Fibroblast of pulmonary artery (primary cell): ENCODE measurements at regions not wholly inside any gene's neighbourhood (a gene's known extent, or its start where the extent isn't known, plus 50 kb on each side); places are given as distances from the start of the nearest gene placed in this dataset.

ENCODE experiments used
- DNase-seq: peaks from one replicate; pipeline ENCODE4 v3.0.0-alpha.2; 2010; ENCODE audit warnings: low read depth
- H3K4me3 ChIP-seq: replicated peaks from 2 replicates; pipeline ENCODE4 v1.5.1; 2011; ENCODE audit warnings: low read depth, mild to moderate bottlenecking, control low read depth, low read length, moderate library complexity
- TF ChIP-seq, protein P1 (sequence below): IDR thresholded peaks from 2 replicates; pipeline ENCODE4 v1.5.1; 2011; ENCODE audit warnings: mild to moderate bottlenecking, control low read depth, low read length, inconsistent platforms; ENCODE audit errors: missing control alignments

DNA sequence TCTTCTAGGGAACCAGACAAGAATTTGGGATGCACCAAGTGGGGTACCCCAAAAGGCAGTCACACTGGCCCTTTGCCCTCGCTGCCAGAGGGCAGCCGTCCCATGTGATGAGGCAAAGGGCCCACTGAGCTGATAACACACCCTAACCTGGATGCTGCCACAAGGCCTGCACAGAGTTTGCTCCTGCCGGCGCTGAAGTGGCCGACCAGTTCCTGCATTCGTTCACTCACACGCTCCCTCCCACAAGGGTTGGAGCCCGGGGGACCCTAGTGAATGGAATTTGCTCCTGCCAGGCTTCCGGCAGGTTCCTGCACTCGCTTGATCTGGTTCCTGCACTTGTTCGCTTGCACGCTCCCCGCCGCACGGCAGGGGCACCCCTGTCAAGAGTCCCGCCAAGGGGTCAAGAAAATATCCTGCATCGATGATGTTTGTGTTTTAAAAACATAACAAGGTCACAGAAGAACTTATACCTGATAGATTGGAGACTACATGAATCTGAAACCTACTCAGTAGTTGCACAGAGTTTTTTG lies 296.4 kb upstream of the VCX start:
- DNase-seq, result no peak
- TF ChIP-seq, protein P1, sequence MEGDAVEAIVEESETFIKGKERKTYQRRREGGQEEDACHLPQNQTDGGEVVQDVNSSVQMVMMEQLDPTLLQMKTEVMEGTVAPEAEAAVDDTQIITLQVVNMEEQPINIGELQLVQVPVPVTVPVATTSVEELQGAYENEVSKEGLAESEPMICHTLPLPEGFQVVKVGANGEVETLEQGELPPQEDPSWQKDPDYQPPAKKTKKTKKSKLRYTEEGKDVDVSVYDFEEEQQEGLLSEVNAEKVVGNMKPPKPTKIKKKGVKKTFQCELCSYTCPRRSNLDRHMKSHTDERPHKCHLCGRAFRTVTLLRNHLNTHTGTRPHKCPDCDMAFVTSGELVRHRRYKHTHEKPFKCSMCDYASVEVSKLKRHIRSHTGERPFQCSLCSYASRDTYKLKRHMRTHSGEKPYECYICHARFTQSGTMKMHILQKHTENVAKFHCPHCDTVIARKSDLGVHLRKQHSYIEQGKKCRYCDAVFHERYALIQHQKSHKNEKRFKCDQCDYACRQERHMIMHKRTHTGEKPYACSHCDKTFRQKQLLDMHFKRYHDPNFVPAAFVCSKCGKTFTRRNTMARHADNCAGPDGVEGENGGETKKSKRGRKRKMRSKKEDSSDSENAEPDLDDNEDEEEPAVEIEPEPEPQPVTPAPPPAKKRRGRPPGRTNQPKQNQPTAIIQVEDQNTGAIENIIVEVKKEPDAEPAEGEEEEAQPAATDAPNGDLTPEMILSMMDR, result no peak
- H3K4me3 ChIP-seq, result no peak overlapping the region

DNA sequence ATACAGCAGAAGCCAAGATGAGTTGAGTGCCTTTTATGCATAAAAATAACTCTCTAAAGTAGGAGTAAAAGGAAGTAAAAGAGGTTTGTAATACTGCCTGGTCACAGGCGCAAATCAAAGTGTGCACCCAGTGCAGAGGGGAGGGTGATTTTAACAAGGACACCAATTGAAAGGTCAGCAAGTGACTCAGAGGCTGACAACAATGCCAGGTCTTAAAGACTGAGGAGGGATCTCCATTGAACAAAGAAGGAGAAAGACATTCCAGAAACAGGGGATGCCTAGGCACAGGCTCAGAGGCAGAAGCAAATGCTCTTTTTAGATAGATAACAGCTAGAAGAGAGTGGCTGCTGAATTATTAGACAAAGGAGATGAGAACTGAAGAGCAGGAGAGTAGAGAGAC lies 297.4 kb upstream of the VCX start:
- no peak overlapping the region for H3K4me3 ChIP-seq
- TF ChIP-seq, protein P1, result no peak
- DNase-seq, result no peak

- no peak for DNase-seq
- H3K4me3 ChIP-seq, result no peak overlapping the region
- TF ChIP-seq, protein P1, result no peak
Observed at GRCh38 chrX:7542587-7543380, 300.2 kb upstream of the VCX start.

DNA sequence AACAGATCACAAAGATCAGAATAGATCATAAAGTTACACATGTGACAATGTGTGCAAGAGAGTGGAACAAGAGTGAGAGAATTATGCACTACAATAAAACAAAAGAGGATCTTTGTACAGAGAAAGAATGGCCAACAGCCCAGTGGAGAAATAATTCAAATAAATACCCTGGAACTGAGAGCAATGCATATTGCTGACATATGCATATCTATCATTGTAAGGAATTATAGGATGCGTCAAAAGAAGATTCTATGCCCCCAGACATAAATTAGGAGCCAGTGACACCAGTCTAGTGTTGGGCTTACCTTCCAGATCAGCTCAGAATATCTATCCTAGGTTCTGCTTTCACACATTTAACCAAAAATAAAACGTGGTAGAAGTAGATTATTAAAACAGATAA lies 320.1 kb upstream of the VCX start:
- DNase-seq, result no peak
- no peak overlapping the region for H3K4me3 ChIP-seq
- TF ChIP-seq, protein P1, result no peak

DNA sequence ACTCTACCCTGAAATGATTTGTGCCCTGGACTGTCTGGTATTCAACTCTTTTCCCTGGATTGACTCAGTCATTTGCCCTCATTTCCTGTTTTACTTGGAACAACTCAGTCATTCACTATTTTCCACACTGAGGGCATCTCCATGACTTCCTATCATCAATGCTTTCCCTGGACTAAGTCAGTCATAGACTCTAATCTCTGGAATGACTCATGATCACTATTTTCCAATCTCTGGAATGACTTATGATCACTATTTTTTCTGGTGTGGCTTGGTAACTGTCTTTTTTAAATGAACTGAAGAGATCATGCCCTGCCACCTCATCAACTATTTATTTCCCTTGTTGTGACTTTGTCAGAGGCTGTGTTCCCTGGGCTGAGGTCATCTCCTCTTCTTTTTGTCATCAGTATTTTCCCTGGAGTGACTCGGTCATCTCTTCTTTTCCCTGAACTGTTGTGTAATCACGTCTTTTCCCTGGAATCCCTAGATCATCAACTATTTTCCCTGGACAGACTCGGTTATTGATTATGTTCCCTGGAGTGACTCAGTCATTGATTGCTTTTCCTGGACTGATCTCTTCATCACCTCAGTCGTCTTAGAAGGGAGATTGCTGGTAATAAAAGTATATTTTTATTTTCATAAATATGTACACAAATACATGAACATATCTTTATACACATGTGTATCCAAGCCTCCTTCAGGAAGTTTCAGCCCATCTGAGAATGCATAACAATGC lies 327.1 kb upstream of the VCX start:
- TF ChIP-seq, protein P1, result no peak
- no peak for DNase-seq
- no peak overlapping the region for H3K4me3 ChIP-seq

DNA sequence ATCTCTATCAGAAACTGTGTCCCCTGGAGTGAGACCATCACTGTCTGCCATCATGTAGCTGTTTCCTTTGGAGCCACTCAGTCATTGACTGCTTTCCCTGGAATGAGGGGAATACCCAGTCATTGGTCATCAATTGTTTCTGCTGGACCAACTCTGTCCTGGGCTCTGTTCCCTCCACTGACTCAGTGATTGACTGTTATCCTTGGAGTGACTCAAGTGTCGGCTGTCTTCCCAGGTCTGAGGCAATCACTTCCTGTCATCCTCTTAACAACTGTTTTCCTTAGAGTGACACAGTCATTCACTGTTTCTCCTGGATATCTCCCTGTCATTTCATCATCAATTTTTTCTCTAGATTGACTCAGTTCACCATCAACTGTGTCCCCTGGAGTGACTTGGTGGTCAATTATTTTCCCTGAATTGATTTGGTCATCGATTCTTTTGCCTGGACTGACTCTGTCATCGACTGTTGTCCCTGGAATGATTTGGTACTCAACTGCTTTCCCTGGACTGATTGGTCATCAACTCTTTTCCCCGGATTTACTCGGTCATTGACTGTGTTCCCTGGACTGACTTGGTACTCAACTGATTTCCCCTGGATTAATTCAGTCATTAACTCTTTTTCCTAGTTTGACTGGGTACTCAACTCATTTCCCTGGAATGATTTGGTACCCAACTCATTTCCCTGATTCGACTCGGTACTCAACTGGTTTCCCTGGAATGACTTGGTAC lies 327.9 kb upstream of the VCX start:
- no peak for DNase-seq
- H3K4me3 ChIP-seq, result no peak overlapping the region
- TF ChIP-seq, protein P1, result no peak
